H9 (cell line): ENCODE measurements at regions not wholly inside any gene's neighbourhood (a gene's known extent, or its start where the extent isn't known, plus 50 kb on each side); places are given as distances from the start of the nearest gene placed in this dataset.

Source experiments
- DNase-seq: peaks from one replicate; pipeline ENCODE4 v3.0.0-alpha.2; 2017
- H2AFZ ChIP-seq: one replicate; pipeline ENCODE4 v1.6.1; 2013; ENCODE audit warnings: mild to moderate bottlenecking, low read length, control low read depth, moderate library complexity
- H2AK5ac ChIP-seq: 2 replicates; pipeline ENCODE4 v1.6.1; 2013; ENCODE audit warnings: low read length, control low read depth, mixed read lengths; ENCODE audit not compliant: insufficient read length
- H2BK120ac ChIP-seq: one replicate; pipeline ENCODE4 v1.6.1; 2013; ENCODE audit warnings: low read depth, mild to moderate bottlenecking, low read length, control low read depth, inconsistent platforms; ENCODE audit not compliant: poor library complexity, severe bottlenecking
- H2BK12ac ChIP-seq: 2 replicates; pipeline ENCODE4 v1.6.1; 2013; ENCODE audit warnings: low read length, control low read depth, mixed read lengths, low read depth; ENCODE audit not compliant: insufficient read length
- H2BK15ac ChIP-seq: 2 replicates; pipeline ENCODE4 v1.6.1; 2013; ENCODE audit warnings: low read depth, low read length, control low read depth
- H2BK20ac ChIP-seq: one replicate; pipeline ENCODE4 v1.6.1; 2013; ENCODE audit warnings: low read depth, mild to moderate bottlenecking, low read length, control low read depth, inconsistent platforms; ENCODE audit not compliant: poor library complexity, severe bottlenecking
- H2BK5ac ChIP-seq: 2 replicates; pipeline ENCODE4 v1.6.1; 2013; ENCODE audit warnings: low read length, control low read depth, mixed read lengths; ENCODE audit not compliant: insufficient read length
- H3K14ac ChIP-seq: 2 replicates; pipeline ENCODE4 v1.6.1; 2013; ENCODE audit warnings: low read length, control low read depth; ENCODE audit not compliant: insufficient read depth
- H3K18ac ChIP-seq: 2 replicates; pipeline ENCODE4 v1.6.1; 2013; ENCODE audit warnings: low read depth, mild to moderate bottlenecking, mixed read lengths, low read length, control low read depth; ENCODE audit not compliant: insufficient read length
- H3K23ac ChIP-seq: 2 replicates; pipeline ENCODE4 v1.6.1; 2013; ENCODE audit warnings: low read length, control low read depth, mixed read lengths, low read depth; ENCODE audit not compliant: insufficient read length
- H3K23me2 ChIP-seq: 2 replicates; pipeline ENCODE4 v1.6.1; 2013; ENCODE audit warnings: low read depth, mild to moderate bottlenecking, mixed read lengths, low read length, control low read depth; ENCODE audit not compliant: insufficient read length, poor library complexity, severe bottlenecking
- H3K27ac ChIP-seq: 2 replicates; pipeline ENCODE4 v1.5.1; 2013; ENCODE audit warnings: low read length, control low read depth, mixed read lengths, low read depth; ENCODE audit not compliant: insufficient read length
- H3K27me3 ChIP-seq: 2 replicates; pipeline ENCODE4 v1.6.1; 2013; ENCODE audit warnings: low read length, control low read depth, inconsistent platforms; ENCODE audit not compliant: insufficient read depth
- H3K4ac ChIP-seq: 2 replicates; pipeline ENCODE4 v1.6.1; 2013; ENCODE audit warnings: low read depth, mild to moderate bottlenecking, control low read depth, inconsistent platforms, low read length, moderate library complexity
- H3K4me1 ChIP-seq: 2 replicates; pipeline ENCODE4 v1.6.1; 2013; ENCODE audit warnings: low read length, control low read depth, inconsistent platforms; ENCODE audit not compliant: insufficient read depth
- H3K4me2 ChIP-seq: 2 replicates; pipeline ENCODE4 v1.6.1; 2013; ENCODE audit warnings: low read length, control low read depth, mixed read lengths; ENCODE audit not compliant: insufficient read length, insufficient read depth
- H3K56ac ChIP-seq: 2 replicates; pipeline ENCODE4 v1.6.1; 2013; ENCODE audit warnings: low read depth, mild to moderate bottlenecking, mixed read lengths, low read length, control low read depth; ENCODE audit not compliant: insufficient read length
- H3K79me1 ChIP-seq: 2 replicates; pipeline ENCODE4 v1.6.1; 2013; ENCODE audit warnings: low read depth, mild to moderate bottlenecking, moderate library complexity, low read length, control low read depth, inconsistent platforms; ENCODE audit not compliant: insufficient read depth, poor library complexity, severe bottlenecking
- H3K79me2 ChIP-seq: 2 replicates; pipeline ENCODE4 v1.6.1; 2013; ENCODE audit warnings: low read length, control low read depth, inconsistent platforms; ENCODE audit not compliant: insufficient read depth
- H3K9ac ChIP-seq: 2 replicates; pipeline ENCODE4 v1.6.1; 2013; ENCODE audit warnings: low read length, control low read depth, mixed read lengths; ENCODE audit not compliant: insufficient read length; ENCODE audit errors: extremely low read depth
- H3K9me3 ChIP-seq: one replicate; pipeline ENCODE4 v1.6.1; 2013; ENCODE audit warnings: low read depth, low read length, inconsistent platforms; ENCODE audit not compliant: control insufficient read depth
- H3T11ph ChIP-seq: one replicate; pipeline ENCODE4 v1.6.1; 2013; ENCODE audit warnings: mild to moderate bottlenecking, low read length, control low read depth, inconsistent platforms
- H4K20me1 ChIP-seq: one replicate; pipeline ENCODE4 v1.6.1; 2013; ENCODE audit not compliant: control insufficient read depth, insufficient read length, insufficient read depth
- H4K5ac ChIP-seq: 2 replicates; pipeline ENCODE4 v1.6.1; 2013; ENCODE audit warnings: low read depth, mild to moderate bottlenecking, mixed read lengths, low read length, control low read depth; ENCODE audit not compliant: insufficient read length
- H4K8ac ChIP-seq: replicated peaks from 2 replicates; pipeline ENCODE4 v1.6.1; 2013; ENCODE audit warnings: low read length, control low read depth, mixed read lengths, low read depth; ENCODE audit not compliant: insufficient read length
- H4K91ac ChIP-seq: 2 replicates; pipeline ENCODE4 v1.6.1; 2013; ENCODE audit warnings: low read depth, mild to moderate bottlenecking, moderate library complexity, mixed read lengths, low read length, control low read depth; ENCODE audit not compliant: insufficient read length
- H3K27ac Mint-ChIP-seq, 3 experiments: 2 replicates in 2 of 3; 3 replicates in 1 of 3; pipeline ENCODE4 v1.8.0; 2020 to 2021; ENCODE audit warnings: mixed read lengths in 3 of 3, mild to moderate bottlenecking in 1 of 3, moderate library complexity in 1 of 3
- H3K27me3 Mint-ChIP-seq: 2 replicates; pipeline ENCODE4 v1.8.0; 2021; ENCODE audit warnings: low read depth, mild to moderate bottlenecking, moderate library complexity, mixed read lengths
- H3K36me3 Mint-ChIP-seq, 3 experiments: 2 replicates in 2 of 3; 3 replicates in 1 of 3; pipeline ENCODE4 v1.8.0; 2020 to 2021; ENCODE audit warnings: low read depth in 3 of 3, mixed read lengths in 3 of 3; ENCODE audit not compliant: insufficient read depth in 1 of 3
- H3K4me1 Mint-ChIP-seq, 2 experiments: 2 replicates each; pipeline ENCODE4 v1.8.0; 2020; ENCODE audit warnings: mixed read lengths in 2 of 2
- H3K4me3 Mint-ChIP-seq, 2 experiments: 2 replicates in 1 of 2; 3 replicates in 1 of 2; pipeline ENCODE4 v1.8.0; 2020 to 2021; ENCODE audit warnings: mild to moderate bottlenecking in 2 of 2, mixed read lengths in 2 of 2, moderate library complexity in 1 of 2
- H3K9me3 Mint-ChIP-seq, 2 experiments: 2 replicates in 1 of 2; 3 replicates in 1 of 2; pipeline ENCODE4 v1.8.0; 2020; ENCODE audit warnings: mild to moderate bottlenecking in 2 of 2, mixed read lengths in 2 of 2, moderate library complexity in 1 of 2
- CTCF ChIP-seq: fragments of 200-600 bp; sonication (generic); conservative IDR thresholded peaks from 3 replicates; pipeline ENCODE4 v1.8.0; 2021; ENCODE audit warnings: antibody characterized with exemption, mild to moderate bottlenecking
- WGBS: extraction: QIAGEN DNeasy Blood & Tissue Kit; methylation state at CpG from one replicate; pipeline ENCODE4 v1.1.7; 2013; ENCODE audit warnings: missing lambda C conversion rate, low lambda C conversion rate, mixed read lengths; ENCODE audit not compliant: insufficient read length; ENCODE audit errors: extremely low coverage; 5-methylcytosine and 5-hydroxymethylcytosine counted together

- Histone ChIP-seq H2BK12ac (no peak overlapping the region), H3K14ac (0 out of 2 replicates have a peak overlapping the region, but pooled peaks have one; percentile 13), H3K4ac (no peak overlapping the region), H2BK15ac (no peak overlapping the region), H4K20me1 (no peaks in the 10 kb centered on the region), H2BK20ac (no peak overlapping the region), H3K9me3 (no peaks in the 10 kb centered on the region), H3K9ac (no peak overlapping the region), H4K5ac (no peak overlapping the region), H3K4me2 (no peak overlapping the region), H2AK5ac (no peak overlapping the region), H2BK120ac (no peak overlapping the region), H3K27me3 (no peaks in the 10 kb centered on the region), H3K23me2 (no peaks in the 10 kb centered on the region), H3K79me2 (peaks cover 8% of the 10 kb centered on the region; the same call in 1 of the 2 replicates), H4K91ac (no peak overlapping the region), H3K18ac (no peak overlapping the region), H3K4me1 (no peaks in the 10 kb centered on the region), H2BK5ac (no peak overlapping the region), H2AFZ (no peak overlapping the region), H3K56ac (no peak overlapping the region), H4K8ac (no peak overlapping the region), H3K27ac (no peak overlapping the region), H3K79me1 (peaks cover 2% of the 10 kb centered on the region), H3K23ac (no peak overlapping the region), H3T11ph (no peak overlapping the region)
- Mint-ChIP-seq H3K27me3 (no peaks in the 10 kb centered on the region), H3K27ac (no peak overlapping the region), H3K9me3 (no peaks in the 10 kb centered on the region), H3K4me1 (peaks cover 15 to 19% of the 10 kb centered on the region in 2 experiments), H3K4me3 (no peak overlapping the region), H3K36me3 (peaks cover 14 to 40% (median 26%) of the 10 kb centered on the region in 3 experiments; a peak in 6 of 7 replicates)
- DNase-seq: no peak
- no peak for TF ChIP-seq CTCF
- WGBS: no CpG with 5 or more reads among the region's 4 CpGs
These were observed 62.5 kb downstream of the TCF20 start for GRCh38 chr22:42207918-42208317.
